Activated T-helper 1 cell treated with Interleukin-2 at 50 U/mL for 16 hours (primary cell): ENCODE measurements at regions not wholly inside any gene's neighbourhood (a gene's known extent, or its start where the extent isn't known, plus 50 kb on each side); places are given as distances from the start of the nearest gene placed in this dataset.
A peak's percentile ranks its signal among the peaks of the same experiment; 100 is the strongest.
"Not testable (repeated sequence)": the region's sequence is repeated elsewhere in the genome, so short reads cannot be mapped to it uniquely, and the experiment has no call there.

Experiments
- DNase-seq: peaks from one replicate; pipeline ENCODE4 v3.0.0-alpha.2; 2020; ENCODE audit warnings: low read depth

- DNase-seq = not testable (repeated sequence)
Observed at GRCh38 chr5:176018598-176018997, 50.5 kb upstream of the THOC3 start.

- not testable (repeated sequence) for DNase-seq
Observed at GRCh38 chr5:176020852-176021251, 52.7 kb upstream of the THOC3 start.

GRCh38 chr5:176023535-176023934 lies 55.4 kb upstream of the THOC3 start:
- not testable (repeated sequence) for DNase-seq

- not testable (repeated sequence) for DNase-seq
Observed at GRCh38 chr5:176029445-176029844, 61.3 kb upstream of the THOC3 start.

GRCh38 chr5:176030361-176031117 lies 62.4 kb upstream of the THOC3 start:
- peak; percentile 29 for DNase-seq

GRCh38 chr5:176031118-176031510 lies 63.0 kb upstream of the THOC3 start:
- not testable (repeated sequence) for DNase-seq

- DNase-seq = not testable (repeated sequence)
Observed at GRCh38 chr5:176033186-176033585, 65.1 kb upstream of the THOC3 start.

GRCh38 chr5:176034407-176035200 lies 66.5 kb upstream of the THOC3 start:
- DNase-seq = not testable (repeated sequence)

- not testable (repeated sequence) for DNase-seq
Observed at GRCh38 chr5:176035201-176035530, 67.1 kb upstream of the THOC3 start.

- not testable (repeated sequence) for DNase-seq
Observed at GRCh38 chr5:176035816-176036308, 67.7 kb upstream of the THOC3 start.

- not testable (repeated sequence) for DNase-seq
Observed at GRCh38 chr5:176036391-176036790, 68.3 kb upstream of the THOC3 start.

GRCh38 chr5:176037190-176037589 lies 69.1 kb upstream of the THOC3 start:
- not testable (repeated sequence) for DNase-seq

- DNase-seq = not testable (repeated sequence)
Observed at GRCh38 chr5:176040105-176040801, 72.1 kb upstream of the THOC3 start.

- not testable (repeated sequence) for DNase-seq
Observed at GRCh38 chr5:176041248-176041994, 73.3 kb upstream of the THOC3 start.

- not testable (repeated sequence) for DNase-seq
Observed at GRCh38 chr5:176042020-176042658, 74.0 kb upstream of the THOC3 start.

GRCh38 chr5:176043252-176043829 lies 75.2 kb upstream of the THOC3 start:
- not testable (repeated sequence) for DNase-seq

- DNase-seq = not testable (repeated sequence)
Observed at GRCh38 chr5:176043986-176044385, 75.9 kb upstream of the THOC3 start.

- not testable (repeated sequence) for DNase-seq
Observed at GRCh38 chr5:176044431-176044830, 76.3 kb upstream of the THOC3 start.

GRCh38 chr5:176045442-176045841 lies 77.3 kb upstream of the THOC3 start:
- DNase-seq = not testable (repeated sequence)

GRCh38 chr5:176048671-176049070 lies 80.6 kb upstream of the THOC3 start:
- DNase-seq = not testable (repeated sequence)
